ENCODE measurements at regions not wholly inside any gene's neighbourhood (a gene's known extent, or its start where the extent isn't known, plus 50 kb on each side); places are given as distances from the start of the nearest gene placed in this dataset.
"Not testable (repeated sequence)": the region's sequence is repeated elsewhere in the genome, so short reads cannot be mapped to it uniquely, and the experiment has no call there.

- Histone ChIP-seq H3K4me1 (peaks cover 0 to 36% (median 24%) of the 10 kb centered on the region in 3 donors), H3K9me3 (no peaks in the 10 kb centered on the region), H3K27ac (peak overlapping the region in 3 of 4 donors; percentile 63 to 81 (median 75)), H3K4me3 (no peak overlapping the region), H3K27me3 (no peaks in the 10 kb centered on the region), H3K36me3 (no peaks in the 10 kb centered on the region)
- TF ChIP-seq POLR2A (IDR thresholded peaks at IDR 0.05), result no peak
- no peak for DNase-seq
- intact Hi-C loops (cut with DNase I), result no loop called here
- WGBS, 2 donors, result 85 to 100% methylated on average over 1 to 2 of the region's 5 CpGs
Observed at GRCh38 chr10:30555465-30555864, 74.1 kb downstream of the LYZL2 start.

GRCh38 chr10:30554440-30554825 is 75.1 kb downstream of the LYZL2 start:
- 53 to 57% methylated on average over 5 of the region's 5 CpGs for WGBS, 2 donors
- Histone ChIP-seq H3K27ac (peak overlapping the region; percentile 28 to 82 (median 78)), H3K27me3 (no peaks in the 10 kb centered on the region), H3K9me3 (no peaks in the 10 kb centered on the region), H3K4me3 (peak overlapping the region in 3 of 4 donors; percentile 1 to 52 (median 21)), H3K36me3 (no peaks in the 10 kb centered on the region), H3K4me1 (peaks cover 0 to 36% (median 24%) of the 10 kb centered on the region in 3 donors)
- TF ChIP-seq, protein P1, sequence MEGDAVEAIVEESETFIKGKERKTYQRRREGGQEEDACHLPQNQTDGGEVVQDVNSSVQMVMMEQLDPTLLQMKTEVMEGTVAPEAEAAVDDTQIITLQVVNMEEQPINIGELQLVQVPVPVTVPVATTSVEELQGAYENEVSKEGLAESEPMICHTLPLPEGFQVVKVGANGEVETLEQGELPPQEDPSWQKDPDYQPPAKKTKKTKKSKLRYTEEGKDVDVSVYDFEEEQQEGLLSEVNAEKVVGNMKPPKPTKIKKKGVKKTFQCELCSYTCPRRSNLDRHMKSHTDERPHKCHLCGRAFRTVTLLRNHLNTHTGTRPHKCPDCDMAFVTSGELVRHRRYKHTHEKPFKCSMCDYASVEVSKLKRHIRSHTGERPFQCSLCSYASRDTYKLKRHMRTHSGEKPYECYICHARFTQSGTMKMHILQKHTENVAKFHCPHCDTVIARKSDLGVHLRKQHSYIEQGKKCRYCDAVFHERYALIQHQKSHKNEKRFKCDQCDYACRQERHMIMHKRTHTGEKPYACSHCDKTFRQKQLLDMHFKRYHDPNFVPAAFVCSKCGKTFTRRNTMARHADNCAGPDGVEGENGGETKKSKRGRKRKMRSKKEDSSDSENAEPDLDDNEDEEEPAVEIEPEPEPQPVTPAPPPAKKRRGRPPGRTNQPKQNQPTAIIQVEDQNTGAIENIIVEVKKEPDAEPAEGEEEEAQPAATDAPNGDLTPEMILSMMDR (IDR thresholded peaks at IDR 0.05), result no peak
- TF ChIP-seq POLR2A (IDR thresholded peaks at IDR 0.05), result no peak
- intact Hi-C loops (cut with DNase I), result no loop called here
- no peak for DNase-seq

- Histone ChIP-seq H3K27me3 (no peaks in the 10 kb centered on the region), H3K27ac (peak overlapping the region; percentile 28 to 82 (median 78)), H3K36me3 (no peaks in the 10 kb centered on the region), H3K9me3 (no peaks in the 10 kb centered on the region), H3K4me1 (peaks cover 0 to 36% (median 24%) of the 10 kb centered on the region in 3 donors), H3K4me3 (peak overlapping the region in 3 of 4 donors; percentile 1 to 52 (median 21))
- 17 to 32% methylated on average over 12 of the region's 12 CpGs for WGBS, 2 donors
- TF ChIP-seq, protein P1 (IDR thresholded peaks at IDR 0.05), result no peak
- TF ChIP-seq POLR2A (IDR thresholded peaks at IDR 0.05), result peak in 1 of 4 donors; percentile 47
- intact Hi-C loops (cut with DNase I), result no loop called here
- no peak for DNase-seq
Observed at GRCh38 chr10:30553626-30554439, 75.7 kb downstream of the LYZL2 start.

- TF ChIP-seq, protein P1 (IDR thresholded peaks at IDR 0.05), result no peak
- TF ChIP-seq POLR2A (IDR thresholded peaks at IDR 0.05), result no peak
- no peak for DNase-seq
- WGBS, 2 donors, result 78 to 79% methylated on average over 6 to 7 of the region's 7 CpGs
- no peak overlapping the region for H3K4me3 ChIP-seq
- H3K36me3 ChIP-seq, result no peaks in the 10 kb centered on the region
- no peaks in the 10 kb centered on the region for H3K9me3 ChIP-seq
- peak overlapping the region; percentile 28 to 82 (median 78) for H3K27ac ChIP-seq
- no peaks in the 10 kb centered on the region for H3K27me3 ChIP-seq
- peaks cover 0 to 36% (median 24%) of the 10 kb centered on the region in 3 donors for H3K4me1 ChIP-seq
- intact Hi-C loops (cut with DNase I), result no loop called here
Observed at GRCh38 chr10:30553018-30553625, 76.4 kb downstream of the LYZL2 start.

DNA sequence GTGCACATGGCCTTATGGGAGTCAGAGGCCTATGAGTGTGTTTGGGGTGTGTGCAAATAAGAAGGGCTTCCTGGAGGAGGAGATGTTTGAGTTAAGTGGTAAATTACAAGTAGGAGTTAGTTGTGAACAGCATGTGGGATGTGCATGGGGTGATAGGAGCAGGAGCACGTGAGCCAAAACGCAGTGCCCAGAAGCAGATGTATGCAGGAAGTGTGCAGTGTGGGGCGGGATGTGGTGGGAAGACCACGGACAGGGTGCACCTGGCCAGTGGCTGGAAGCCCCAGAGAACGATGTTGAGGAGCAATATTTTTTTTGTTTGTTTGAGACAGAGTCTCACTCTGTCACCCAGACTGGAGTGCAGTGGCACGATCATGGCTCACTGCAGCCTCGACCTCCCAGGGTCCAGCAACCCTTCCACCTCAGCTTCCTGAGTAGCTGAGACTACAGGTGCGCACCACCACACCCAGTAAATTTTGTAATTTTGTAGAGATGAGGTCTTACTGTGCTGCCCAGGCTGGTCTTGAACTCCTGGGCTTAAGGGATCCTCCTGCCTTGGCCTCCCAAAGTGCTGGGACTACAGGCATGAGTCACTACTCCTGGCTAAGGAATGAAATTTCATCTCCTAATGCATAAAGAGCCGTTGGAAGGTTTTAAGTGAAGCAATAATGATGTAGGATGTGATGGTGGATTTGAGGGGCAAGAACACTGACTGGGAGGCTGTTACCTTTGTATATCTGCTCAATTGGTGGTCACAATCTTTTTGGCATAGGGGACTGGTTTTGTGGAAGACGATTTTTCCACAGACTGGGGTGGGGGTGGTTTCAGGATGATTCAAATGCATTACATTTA is 78.4 kb downstream of the LYZL2 start:
- H3K36me3 ChIP-seq, result no peaks in the 10 kb centered on the region
- peaks cover 0 to 33% (median 24%) of the 10 kb centered on the region in 3 donors for H3K4me1 ChIP-seq
- intact Hi-C loops (cut with DNase I), result no loop called here
- H3K9me3 ChIP-seq, result no peaks in the 10 kb centered on the region
- no peak for TF ChIP-seq POLR2A (IDR thresholded peaks at IDR 0.05)
- TF ChIP-seq, protein P1 (IDR thresholded peaks at IDR 0.05), result no peak
- no peaks in the 10 kb centered on the region for H3K27me3 ChIP-seq
- no peak overlapping the region for H3K27ac ChIP-seq
- no peak overlapping the region for H3K4me3 ChIP-seq
- WGBS, 2 donors, result 73 to 79% methylated on average over 9 to 10 of the region's 10 CpGs
- no peak for DNase-seq

GRCh38 chr10:30549134-30549687 is 80.3 kb downstream of the LYZL2 start:
- peaks cover 0 to 13% (median 13%) of the 10 kb centered on the region in 3 donors for H3K4me1 ChIP-seq
- H3K36me3 ChIP-seq; H3K4me3 ChIP-seq; H3K27me3 ChIP-seq; H3K9me3 ChIP-seq; DNase-seq; intact Hi-C loops (cut with DNase I): not testable (repeated sequence)
- 79 to 81% methylated on average over 6 of the region's 6 CpGs for WGBS, 2 donors
- peak overlapping the region in 2 of 4 donors; percentile 2 to 40 for H3K27ac ChIP-seq

All from esophagus squamous epithelium (tissue), 5 donors.